Sigmoid colon (tissue), 4 donors: ENCODE measurements at regions not wholly inside any gene's neighbourhood (a gene's known extent, or its start where the extent isn't known, plus 50 kb on each side); places are given as distances from the start of the nearest gene placed in this dataset.

ENCODE experiments used
- CTCF ChIP-seq, 4 experiments: fragments of 450-650 bp in 3 of 4; fragments of 200-600 bp in 1 of 4; IDR thresholded peaks; one replicate each; pipeline ENCODE4 v1.5.1; 2016 to 2019; ENCODE audit warnings: antibody characterized with exemption in 4 of 4, mild to moderate bottlenecking in 3 of 4, moderate library complexity in 2 of 4
- POLR2A ChIP-seq, 2 donors: fragments of 450-650 bp; IDR thresholded peaks; one replicate each; pipeline ENCODE4 v1.6.1; 2016; ENCODE audit warnings: antibody characterized with exemption in 2 of 2, mild to moderate bottlenecking in 2 of 2, moderate library complexity in 2 of 2
- POLR2AphosphoS5 ChIP-seq, 4 donors: sonication (generic); formaldehyde crosslinking; IDR thresholded peaks; one replicate each; pipeline ENCODE4 v1.6.1; 2017; ENCODE audit warnings: antibody characterized with exemption in 4 of 4

- TF ChIP-seq CTCF (IDR thresholded peaks at IDR 0.05), result no peak
- TF ChIP-seq POLR2A (IDR thresholded peaks at IDR 0.05), result no peak
- no peak for TF ChIP-seq POLR2AphosphoS5 (IDR thresholded peaks at IDR 0.05)
These were observed 499.4 kb downstream of the GBE1 start for GRCh38 chr3:81261996-81262395.
